Esophagus squamous epithelium (tissue), 5 donors: ENCODE measurements at regions not wholly inside any gene's neighbourhood (a gene's known extent, or its start where the extent isn't known, plus 50 kb on each side); places are given as distances from the start of the nearest gene placed in this dataset.
"Not testable (repeated sequence)": the region's sequence is repeated elsewhere in the genome, so short reads cannot be mapped to it uniquely, and the experiment has no call there.

Experiments used
- DNase-seq: peaks from one replicate; lab custom pipeline; 2025; lab: John Stamatoyannopoulos, UW
- H3K27ac ChIP-seq, 4 donors: fragments of 200-600 bp; sonication (generic); one replicate each; pipeline ENCODE4 v1.5.1; 2016 to 2019; ENCODE audit warnings: mild to moderate bottlenecking in 1 of 4
- H3K27me3 ChIP-seq, 4 donors: fragments of 200-600 bp; sonication (generic); 1 replicate in 3 of 4; 2 replicates in 1 of 4; pipeline versions ENCODE4 v1.5.1 to v1.6.0; 2017 to 2021; ENCODE audit warnings: antibody characterized with exemption in 1 of 4
- H3K36me3 ChIP-seq, 3 donors: fragments of 200-600 bp; sonication (generic); one replicate each; pipeline ENCODE4 v1.5.1; 2016 to 2019
- H3K4me1 ChIP-seq, 3 donors: fragments of 200-600 bp; sonication (generic); one replicate each; pipeline ENCODE4 v1.5.1; 2017 to 2019
- H3K4me3 ChIP-seq, 4 donors: fragments of 200-600 bp; sonication (generic); 1 replicate in 3 of 4; 2 replicates in 1 of 4; pipeline ENCODE4 v1.5.1; 2016 to 2019; ENCODE audit warnings: mild to moderate bottlenecking in 2 of 4, moderate library complexity in 1 of 4
- H3K9me3 ChIP-seq, 3 donors: fragments of 200-600 bp; sonication (generic); one replicate each; pipeline ENCODE4 v1.5.1; 2016 to 2019
- POLR2A ChIP-seq, 4 donors: fragments of 450-650 bp; IDR thresholded peaks; one replicate each; pipeline ENCODE4 v1.6.1; 2017; ENCODE audit warnings: antibody characterized with exemption in 4 of 4, mild to moderate bottlenecking in 4 of 4, moderate library complexity in 3 of 4
- WGBS, 2 donors: methylation state at CpG; one replicate each; pipeline ENCODE4 v1.1.5; 2018; 5-methylcytosine and 5-hydroxymethylcytosine counted together
- intact Hi-C: fragments of 100-400 bp; cut with DNase I; formaldehyde crosslinking; loops from one replicate; pipeline ENCODE4 v1.15.0; 2022
- TF ChIP-seq, protein P1 (sequence below), 6 experiments: fragments of 450-650 bp in 4 of 6; fragments of 200-600 bp in 2 of 6; sonication (generic) in 2 of 6; IDR thresholded peaks; one replicate each; pipeline ENCODE4 v1.5.1; 2016 to 2019; ENCODE audit warnings: antibody characterized with exemption in 6 of 6, mild to moderate bottlenecking in 4 of 6, moderate library complexity in 4 of 6
- donor health status: DM: yes; HTN: yes; CAD: no.

DNA sequence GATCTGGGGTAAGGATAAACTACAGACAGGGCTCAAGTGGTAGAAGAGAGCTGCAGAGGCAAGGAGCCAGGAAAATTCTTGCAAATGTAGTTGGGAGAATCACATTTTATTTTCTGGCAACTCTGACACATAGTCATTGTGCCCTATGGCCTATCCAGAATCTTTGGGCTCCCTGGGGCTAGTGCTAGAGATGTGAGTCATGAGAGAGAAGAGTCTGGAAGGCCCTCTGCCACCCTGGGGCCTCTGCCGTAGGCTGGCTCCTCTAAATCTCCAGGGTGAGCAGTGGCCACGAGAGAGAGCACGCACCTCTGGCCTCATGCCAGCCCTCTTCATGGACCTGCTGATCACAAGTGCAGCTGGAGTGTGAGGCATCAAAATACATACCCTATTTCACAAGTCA lies 74.3 kb upstream of the SSBP2 start:
- H3K4me1 ChIP-seq: peaks cover 0 to 10% (median 0%) of the 10 kb centered on the region in 3 donors
- 40% methylated on average over 1 of the region's 3 CpGs; no CpG with 5 or more reads in 1 of the 2 donors for WGBS, 2 donors
- DNase-seq: no peak
- H3K4me3 ChIP-seq: no peak overlapping the region
- intact Hi-C loops: no loop called here
- TF ChIP-seq, protein P1, sequence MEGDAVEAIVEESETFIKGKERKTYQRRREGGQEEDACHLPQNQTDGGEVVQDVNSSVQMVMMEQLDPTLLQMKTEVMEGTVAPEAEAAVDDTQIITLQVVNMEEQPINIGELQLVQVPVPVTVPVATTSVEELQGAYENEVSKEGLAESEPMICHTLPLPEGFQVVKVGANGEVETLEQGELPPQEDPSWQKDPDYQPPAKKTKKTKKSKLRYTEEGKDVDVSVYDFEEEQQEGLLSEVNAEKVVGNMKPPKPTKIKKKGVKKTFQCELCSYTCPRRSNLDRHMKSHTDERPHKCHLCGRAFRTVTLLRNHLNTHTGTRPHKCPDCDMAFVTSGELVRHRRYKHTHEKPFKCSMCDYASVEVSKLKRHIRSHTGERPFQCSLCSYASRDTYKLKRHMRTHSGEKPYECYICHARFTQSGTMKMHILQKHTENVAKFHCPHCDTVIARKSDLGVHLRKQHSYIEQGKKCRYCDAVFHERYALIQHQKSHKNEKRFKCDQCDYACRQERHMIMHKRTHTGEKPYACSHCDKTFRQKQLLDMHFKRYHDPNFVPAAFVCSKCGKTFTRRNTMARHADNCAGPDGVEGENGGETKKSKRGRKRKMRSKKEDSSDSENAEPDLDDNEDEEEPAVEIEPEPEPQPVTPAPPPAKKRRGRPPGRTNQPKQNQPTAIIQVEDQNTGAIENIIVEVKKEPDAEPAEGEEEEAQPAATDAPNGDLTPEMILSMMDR (IDR thresholded peaks at IDR 0.05): no peak
- no peak for TF ChIP-seq POLR2A (IDR thresholded peaks at IDR 0.05)
- peak overlapping the region in 2 of 4 donors; percentile 25 to 26 for H3K27ac ChIP-seq
- H3K9me3 ChIP-seq: no peaks in the 10 kb centered on the region
- no peaks in the 10 kb centered on the region for H3K27me3 ChIP-seq
- no peaks in the 10 kb centered on the region for H3K36me3 ChIP-seq

DNA sequence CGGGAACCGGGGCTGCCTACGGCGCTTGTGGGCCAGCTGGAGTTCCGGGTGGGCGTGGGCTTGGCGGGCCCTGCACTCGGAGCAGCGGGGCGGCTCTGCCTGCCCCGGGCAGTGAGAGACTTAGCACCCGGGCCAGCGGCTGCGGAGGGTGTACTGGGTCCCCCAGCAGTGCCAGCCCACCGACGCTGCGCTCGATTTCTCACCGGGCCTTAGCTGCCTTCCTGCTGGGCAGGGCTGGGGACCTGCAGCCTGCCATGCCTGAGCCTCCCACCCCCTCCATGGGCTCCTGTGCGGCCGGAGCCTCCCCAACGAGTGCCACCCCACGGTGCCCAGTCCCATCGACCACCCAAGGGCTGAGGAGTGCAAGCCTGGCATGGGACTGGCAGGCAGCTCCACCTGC lies 72.8 kb upstream of the SSBP2 start:
- H3K4me3 ChIP-seq, DNase-seq, H3K9me3 ChIP-seq, H3K27ac ChIP-seq, H3K27me3 ChIP-seq, intact Hi-C loops, H3K36me3 ChIP-seq: not testable (repeated sequence)
- H3K4me1 ChIP-seq: peaks cover 0 to 19% (median 2%) of the 10 kb centered on the region in 3 donors
- WGBS, 2 donors: no CpG with 5 or more reads among the region's 24 CpGs

DNA sequence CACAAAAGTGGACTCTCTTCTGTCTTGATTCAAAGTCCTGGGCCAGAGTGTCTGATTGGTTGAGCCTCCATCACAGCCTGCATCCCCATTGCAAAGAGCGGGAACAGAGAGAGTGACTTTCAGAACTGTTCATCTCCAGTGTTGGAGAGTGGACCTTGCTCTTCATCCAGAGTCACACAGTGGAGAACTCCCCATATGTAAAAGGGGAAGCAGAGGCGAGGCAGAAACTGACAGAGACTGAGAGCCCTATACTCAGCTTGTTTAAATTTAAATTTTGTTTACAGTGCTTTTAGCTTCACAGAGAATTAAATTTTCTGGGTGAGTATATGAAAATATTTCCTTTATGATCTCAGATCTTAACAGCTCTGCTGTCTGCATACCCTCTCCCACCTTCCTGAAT lies 70.0 kb upstream of the SSBP2 start:
- Histone ChIP-seq H3K27me3 (no peaks in the 10 kb centered on the region), H3K4me1 (peaks cover 0 to 19% (median 2%) of the 10 kb centered on the region in 3 donors), H3K36me3 (no peaks in the 10 kb centered on the region), H3K4me3 (no peak overlapping the region), H3K9me3 (no peaks in the 10 kb centered on the region), H3K27ac (no peak overlapping the region)
- intact Hi-C loops: no loop called here
- no peak for DNase-seq
- TF ChIP-seq POLR2A (IDR thresholded peaks at IDR 0.05): no peak
- TF ChIP-seq, protein P1 (IDR thresholded peaks at IDR 0.05): no peak
- 82 to 91% methylated on average over 2 of the region's 2 CpGs for WGBS, 2 donors

DNA sequence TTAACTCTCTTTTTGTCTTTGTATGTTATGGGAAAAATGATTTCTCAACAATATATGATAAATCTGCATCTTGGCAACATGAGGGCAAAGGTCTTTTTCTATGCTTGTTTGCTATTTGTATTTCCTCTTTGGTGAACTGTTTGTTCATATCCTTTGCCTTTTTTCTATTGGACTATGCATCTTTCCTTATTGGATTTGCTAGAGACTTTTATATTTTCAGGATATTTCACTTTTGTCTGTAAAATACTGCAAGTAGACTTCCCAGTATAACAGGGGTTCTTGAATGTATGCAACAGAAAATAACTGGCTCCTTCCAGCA lies 69.4 kb upstream of the SSBP2 start:
- H3K36me3 ChIP-seq: no peaks in the 10 kb centered on the region
- H3K4me3 ChIP-seq: no peak overlapping the region
- intact Hi-C loops: no loop called here
- TF ChIP-seq, protein P1 (IDR thresholded peaks at IDR 0.05): no peak
- TF ChIP-seq POLR2A (IDR thresholded peaks at IDR 0.05): no peak
- no peaks in the 10 kb centered on the region for H3K27me3 ChIP-seq
- peaks cover 0 to 15% (median 2%) of the 10 kb centered on the region in 3 donors for H3K4me1 ChIP-seq
- no peaks in the 10 kb centered on the region for H3K9me3 ChIP-seq
- DNase-seq: no peak
- no peak overlapping the region for H3K27ac ChIP-seq

DNA sequence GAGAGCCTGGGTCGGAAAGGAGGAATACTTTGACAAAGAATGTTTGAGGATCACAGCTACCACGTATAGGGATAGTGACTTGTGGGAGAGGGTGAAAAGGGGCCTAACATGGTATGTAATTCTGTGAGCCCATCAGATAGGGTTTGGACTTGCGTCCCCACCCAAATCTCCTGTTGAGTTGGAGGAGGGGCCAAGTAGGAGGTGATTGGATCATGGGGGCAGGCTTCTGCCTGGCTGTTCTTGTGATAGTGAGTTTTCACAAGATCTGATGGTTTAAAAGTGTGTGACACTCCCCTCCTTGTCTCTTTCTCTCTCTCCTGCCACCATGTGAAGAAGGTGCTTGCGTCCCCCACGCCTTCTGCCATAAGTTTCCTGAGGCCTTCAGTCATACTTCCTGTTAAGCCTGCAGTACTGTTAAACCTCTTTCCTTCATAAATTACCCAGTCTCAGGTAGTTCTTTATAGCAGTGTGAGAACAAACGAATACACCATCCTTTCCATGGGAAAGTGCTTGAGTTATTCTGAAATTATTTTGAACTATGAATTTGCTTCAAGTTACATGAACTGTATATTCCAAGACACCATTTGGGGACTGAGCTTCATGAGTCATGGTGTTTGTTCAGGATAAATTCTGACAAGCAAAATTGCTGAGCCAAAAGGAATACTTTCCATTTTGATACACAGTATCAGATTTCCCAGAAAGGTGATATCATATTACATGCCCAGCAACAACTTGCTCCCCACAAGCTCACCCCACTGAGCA lies 68.8 kb upstream of the SSBP2 start:
- WGBS, 2 donors: 74 to 79% methylated on average over 6 of the region's 6 CpGs
- Histone ChIP-seq H3K27ac (peak overlapping the region in 1 of 4 donors; percentile 36), H3K4me3 (no peak overlapping the region), H3K27me3 (no peaks in the 10 kb centered on the region), H3K9me3 (no peaks in the 10 kb centered on the region), H3K4me1 (peaks cover 0 to 11% (median 2%) of the 10 kb centered on the region in 3 donors), H3K36me3 (no peaks in the 10 kb centered on the region)
- intact Hi-C loops: no loop called here
- TF ChIP-seq POLR2A (IDR thresholded peaks at IDR 0.05): no peak
- TF ChIP-seq, protein P1 (IDR thresholded peaks at IDR 0.05): no peak
- no peak for DNase-seq
